SK-N-SH (cell line): ENCODE measurements at regions not wholly inside any gene's neighbourhood (a gene's known extent, or its start where the extent isn't known, plus 50 kb on each side); places are given as distances from the start of the nearest gene placed in this dataset.

ENCODE experiments used
- CTCF ChIA-PET: fragments of 300-600, 350-600 bp; formaldehyde crosslinking; extraction: SDS; loops from one replicate; lab custom pipeline; 2021; lab: Yijun Ruan, JAX
- POLR2A ChIA-PET: fragments of 350-600 bp; sonication (Branson Sonifier 250); formaldehyde crosslinking; extraction: SDS; loops from one replicate; lab custom pipeline; 2020; ENCODE audit warnings: antibody characterized with exemption, inconsistent platforms; lab: Yijun Ruan, JAX
- DNase-seq: peaks from one replicate; pipeline ENCODE4 v3.0.0; 2012
- H2AFZ ChIP-seq: fragments of 200-600 bp; sonication (generic); 2 replicates; pipeline ENCODE4 v1.8.1; 2016; ENCODE audit warnings: antibody characterized with exemption, mild to moderate bottlenecking, low read depth
- H3F3A ChIP-seq: fragments of 200-600 bp; sonication (generic); replicated peaks from 2 replicates; pipeline ENCODE3; 2016; ENCODE audit warnings: antibody characterized with exemption, mild to moderate bottlenecking; ENCODE audit not compliant: insufficient read depth
- H3K27ac ChIP-seq, 2 experiments: fragments of 200-500 bp in 1 of 2; fragments of 200-600 bp in 1 of 2; sonication (Bioruptor generic) in 1 of 2; sonication (generic), shearing (Covaris generic) in 1 of 2; 2 replicates each; pipeline versions ENCODE4 v1.5.1 to v1.6.1; 2014 to 2016; ENCODE audit warnings: low read depth in 2 of 2, inconsistent platforms in 1 of 2, low read length in 1 of 2, mild to moderate bottlenecking in 1 of 2, mixed read lengths in 1 of 2
- H3K27me3 ChIP-seq: fragments of 200-600 bp; sonication (generic), shearing (Covaris generic); 2 replicates; pipeline ENCODE4 v1.6.1; 2016; ENCODE audit warnings: mixed run types; ENCODE audit not compliant: insufficient read depth
- H3K36me3 ChIP-seq, 2 experiments: fragments of 200-500 bp in 1 of 2; fragments of 200-600 bp in 1 of 2; sonication (Bioruptor generic) in 1 of 2; sonication (generic) in 1 of 2; replicated peaks in 1 of 2; 2 replicates each; pipeline versions ENCODE3 to v1.5.1; 2014 to 2016; ENCODE audit warnings: low read length in 1 of 2, mild to moderate bottlenecking in 1 of 2; ENCODE audit not compliant: insufficient read depth in 2 of 2, control insufficient read depth in 1 of 2
- H3K4me1 ChIP-seq, 2 experiments: fragments of 200-500 bp in 1 of 2; fragments of 200-600 bp in 1 of 2; sonication (Bioruptor generic) in 1 of 2; sonication (generic), shearing (Covaris generic) in 1 of 2; 2 replicates each; pipeline versions ENCODE4 v1.5.1 to v1.6.1; 2014 to 2016; ENCODE audit warnings: low read depth in 1 of 2, low read length in 1 of 2, mixed run types in 1 of 2; ENCODE audit not compliant: insufficient read depth in 2 of 2, control insufficient read depth in 1 of 2
- H3K4me2 ChIP-seq: fragments of 200-600 bp; sonication (generic), shearing (Covaris generic); 2 replicates; pipeline ENCODE4 v1.6.1; 2017; ENCODE audit warnings: mixed run types
- H3K4me3 ChIP-seq, 2 experiments: fragments of 200-500 bp in 1 of 2; fragments of 200-600 bp in 1 of 2; sonication (Bioruptor generic) in 1 of 2; sonication (generic), shearing (Covaris generic) in 1 of 2; 2 replicates each; pipeline versions ENCODE4 v1.5.1 to v1.8.1; 2014 to 2016; ENCODE audit warnings: low read depth in 2 of 2, inconsistent platforms in 1 of 2, low read length in 1 of 2, mild to moderate bottlenecking in 1 of 2, mixed read lengths in 1 of 2, moderate library complexity in 1 of 2
- H3K79me2 ChIP-seq: fragments of 200-600 bp; sonication (generic); 2 replicates; pipeline ENCODE4 v1.8.1; 2017; ENCODE audit warnings: mild to moderate bottlenecking; ENCODE audit not compliant: insufficient read depth
- H3K9ac ChIP-seq: fragments of 200-600 bp; sonication (generic); 2 replicates; pipeline ENCODE4 v1.6.1; 2017; ENCODE audit warnings: mixed run types
- H3K9me2 ChIP-seq: fragments of 200-600 bp; sonication (generic); 2 replicates; pipeline ENCODE4 v1.6.1; 2017; ENCODE audit warnings: mixed run types
- H3K9me3 ChIP-seq: fragments of 200-600 bp; sonication (generic); 2 replicates; pipeline ENCODE4 v1.6.1; 2017; ENCODE audit warnings: mixed run types, mild to moderate bottlenecking, moderate library complexity
- H4K20me1 ChIP-seq: fragments of 200-600 bp; sonication (generic); 2 replicates; pipeline ENCODE4 v1.6.1; 2017; ENCODE audit warnings: mild to moderate bottlenecking, mixed run types; ENCODE audit not compliant: insufficient read depth
- FOSL2 ChIP-seq: IDR thresholded peaks from 2 replicates; pipeline ENCODE4 v1.4.0; 2012; ENCODE audit warnings: low read depth, mild to moderate bottlenecking, moderate library complexity, borderline replicate concordance
- FOXJ3 ChIP-seq: sonication (generic); formaldehyde crosslinking; IDR thresholded peaks from 2 replicates; pipeline ENCODE4 v1.5.1; 2020; ENCODE audit warnings: mild to moderate bottlenecking, missing genetic modification reagents
- FOXM1 ChIP-seq: IDR thresholded peaks from 2 replicates; pipeline ENCODE4 v1.4.0; 2012; ENCODE audit warnings: low read depth, mild to moderate bottlenecking
- GABPA ChIP-seq: IDR thresholded peaks from 2 replicates; pipeline ENCODE4 v1.4.0; 2012; ENCODE audit warnings: low read depth, mild to moderate bottlenecking
- GATA2 ChIP-seq: sonication (generic); formaldehyde crosslinking; IDR thresholded peaks from 2 replicates; pipeline ENCODE4 v1.5.0; 2020; ENCODE audit warnings: mild to moderate bottlenecking, missing genetic modification reagents
- RAD21 ChIP-seq: IDR thresholded peaks from 2 replicates; pipeline ENCODE4 v1.6.1; 2012; ENCODE audit warnings: mild to moderate bottlenecking, low read length
- RCOR1 ChIP-seq: fragments of 150-350 bp; IDR thresholded peaks from 2 replicates; pipeline ENCODE4 v1.6.1; 2017; ENCODE audit warnings: antibody characterized with exemption, low read length
- RFX5 ChIP-seq: IDR thresholded peaks from 2 replicates; pipeline ENCODE4 v1.6.1; 2012; ENCODE audit warnings: mild to moderate bottlenecking, improper control_type of control experiment, low read length
- SMC3 ChIP-seq: IDR thresholded peaks from 2 replicates; pipeline ENCODE4 v1.6.1; 2012; ENCODE audit warnings: low read depth, low read length, improper control_type of control experiment
- TAF1 ChIP-seq: IDR thresholded peaks from 2 replicates; pipeline ENCODE4 v1.6.1; 2012; ENCODE audit warnings: low read depth, mild to moderate bottlenecking, low read length, moderate library complexity, borderline replicate concordance
- WGBS: methylation state at CpG from one replicate; pipeline ENCODE4 v1.1.6; 2017; ENCODE audit warnings: low lambda C conversion rate; 5-methylcytosine and 5-hydroxymethylcytosine counted together
- TF ChIP-seq, protein P1 (sequence below): IDR thresholded peaks from 2 replicates; pipeline ENCODE4 v1.4.0; 2012; ENCODE audit warnings: low read depth, borderline replicate concordance
- TF ChIP-seq, protein P2 (sequence below): IDR thresholded peaks from 2 replicates; pipeline ENCODE4; 2012

- H3K27me3 ChIP-seq: no peaks in the 10 kb centered on the region
- POLR2A ChIA-PET: no interaction called here
- H2AFZ ChIP-seq: no peak overlapping the region
- no peak overlapping the region for H3K4me3 ChIP-seq
- H4K20me1 ChIP-seq: no peaks in the 10 kb centered on the region
- H3K9me3 ChIP-seq: no peaks in the 10 kb centered on the region; the same call in 1 of the 2 replicates
- WGBS: 25% methylated on average over 2 of the region's 2 CpGs
- no peak overlapping the region for H3K9ac ChIP-seq
- H3K36me3 ChIP-seq: no peaks in the 10 kb centered on the region
- H3K4me2 ChIP-seq: no peak overlapping the region
- no peak for TF ChIP-seq SMC3
- TF ChIP-seq FOXJ3 (CRISPR knock-in tag): no peak
- no peak for TF ChIP-seq RAD21
- TF ChIP-seq FOSL2: no peak
- TF ChIP-seq, protein P1, sequence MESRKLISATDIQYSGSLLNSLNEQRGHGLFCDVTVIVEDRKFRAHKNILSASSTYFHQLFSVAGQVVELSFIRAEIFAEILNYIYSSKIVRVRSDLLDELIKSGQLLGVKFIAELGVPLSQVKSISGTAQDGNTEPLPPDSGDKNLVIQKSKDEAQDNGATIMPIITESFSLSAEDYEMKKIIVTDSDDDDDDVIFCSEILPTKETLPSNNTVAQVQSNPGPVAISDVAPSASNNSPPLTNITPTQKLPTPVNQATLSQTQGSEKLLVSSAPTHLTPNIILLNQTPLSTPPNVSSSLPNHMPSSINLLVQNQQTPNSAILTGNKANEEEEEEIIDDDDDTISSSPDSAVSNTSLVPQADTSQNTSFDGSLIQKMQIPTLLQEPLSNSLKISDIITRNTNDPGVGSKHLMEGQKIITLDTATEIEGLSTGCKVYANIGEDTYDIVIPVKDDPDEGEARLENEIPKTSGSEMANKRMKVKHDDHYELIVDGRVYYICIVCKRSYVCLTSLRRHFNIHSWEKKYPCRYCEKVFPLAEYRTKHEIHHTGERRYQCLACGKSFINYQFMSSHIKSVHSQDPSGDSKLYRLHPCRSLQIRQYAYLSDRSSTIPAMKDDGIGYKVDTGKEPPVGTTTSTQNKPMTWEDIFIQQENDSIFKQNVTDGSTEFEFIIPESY: no peak
- TF ChIP-seq, protein P2, sequence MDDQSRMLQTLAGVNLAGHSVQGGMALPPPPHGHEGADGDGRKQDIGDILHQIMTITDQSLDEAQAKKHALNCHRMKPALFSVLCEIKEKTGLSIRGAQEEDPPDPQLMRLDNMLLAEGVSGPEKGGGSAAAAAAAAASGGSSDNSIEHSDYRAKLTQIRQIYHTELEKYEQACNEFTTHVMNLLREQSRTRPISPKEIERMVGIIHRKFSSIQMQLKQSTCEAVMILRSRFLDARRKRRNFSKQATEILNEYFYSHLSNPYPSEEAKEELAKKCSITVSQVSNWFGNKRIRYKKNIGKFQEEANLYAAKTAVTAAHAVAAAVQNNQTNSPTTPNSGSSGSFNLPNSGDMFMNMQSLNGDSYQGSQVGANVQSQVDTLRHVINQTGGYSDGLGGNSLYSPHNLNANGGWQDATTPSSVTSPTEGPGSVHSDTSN: no peak
- no peak for TF ChIP-seq FOXM1
- TF ChIP-seq RFX5: no peak
- TF ChIP-seq GABPA: no peak
- H3K27ac ChIP-seq: no peak overlapping the region
- H3F3A ChIP-seq: no peaks in the 10 kb centered on the region
- H3K4me1 ChIP-seq: peaks cover 0 to 5% of the 10 kb centered on the region in 2 experiments; a peak in 1 of 4 replicates
- CTCF ChIA-PET: interaction anchor here (1.0 kb wide), 1 partner anchor 37 kb away, joined by 3 read pairs; no protein-coding TSS in a partner anchor
- no peaks in the 10 kb centered on the region for H3K79me2 ChIP-seq
- no peaks in the 10 kb centered on the region for H3K9me2 ChIP-seq
- DNase-seq: no peak
Observed at GRCh38 chr6:165205632-165206031, 103.8 kb downstream of the C6orf118 start.

DNA sequence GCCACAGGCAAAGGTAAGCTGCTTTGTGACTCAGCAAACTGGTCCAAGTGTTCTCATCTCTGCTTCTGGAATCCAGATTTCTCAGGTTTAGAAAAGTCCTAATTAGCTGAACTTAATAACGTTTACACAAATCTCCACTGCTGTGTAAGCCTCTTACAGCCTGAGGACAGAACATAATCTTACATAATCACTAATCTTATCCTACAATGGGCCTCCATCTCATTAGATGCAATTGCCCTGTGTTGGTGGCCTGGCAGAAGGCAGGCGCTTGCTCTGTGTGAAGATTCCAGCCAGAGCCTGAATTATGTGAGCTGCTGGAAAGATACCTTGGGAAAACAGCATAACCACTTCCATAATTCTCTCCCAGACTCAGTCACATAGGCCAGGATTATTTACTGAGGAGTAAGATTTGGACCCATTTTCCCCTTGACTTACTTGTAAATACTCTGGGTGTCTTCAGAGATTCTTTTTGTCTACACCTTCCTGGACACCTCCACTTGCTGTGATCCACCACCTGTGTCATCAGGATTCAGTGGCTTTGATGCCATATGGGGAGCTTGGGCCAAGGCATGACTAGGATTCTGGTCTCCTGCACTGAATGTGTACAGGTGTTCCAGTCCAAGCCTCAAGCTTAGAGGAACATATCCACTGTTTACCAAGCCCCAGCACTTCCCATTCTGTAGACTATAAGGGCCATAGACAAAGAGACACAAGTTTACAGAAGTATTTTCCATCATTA is 104.4 kb downstream of the C6orf118 start:
- Histone ChIP-seq H3K9me3 (no peaks in the 10 kb centered on the region; the same call in 1 of the 2 replicates), H3K9ac (no peak overlapping the region), H3K4me1 (peaks cover 0 to 5% of the 10 kb centered on the region in 2 experiments; a peak in 1 of 4 replicates), H3K36me3 (no peaks in the 10 kb centered on the region), H3K4me2 (no peak overlapping the region), H2AFZ (no peak overlapping the region), H3K9me2 (no peaks in the 10 kb centered on the region), H3K27ac (no peak overlapping the region), H3K79me2 (no peaks in the 10 kb centered on the region), H3F3A (no peaks in the 10 kb centered on the region), H3K4me3 (no peak overlapping the region), H4K20me1 (no peaks in the 10 kb centered on the region), H3K27me3 (no peaks in the 10 kb centered on the region)
- 5% methylated on average over 2 of the region's 2 CpGs for WGBS
- no peak for TF ChIP-seq TAF1
- TF ChIP-seq GATA2: peak; percentile 69
- TF ChIP-seq, protein P1: no peak
- 0 out of 2 replicates have a peak, but pooled peaks have one; percentile 27 for TF ChIP-seq RCOR1
- DNase-seq: no peak
- ChIA-PET CTCF (interaction anchor here (0.6 to 1.2 kb wide), 4 partner anchors 36 to 808 kb away, joined by 3 read pairs; no protein-coding TSS in a partner anchor), POLR2A (no interaction called here)
